Kidney (tissue), 13 donors: ENCODE measurements at regions not wholly inside any gene's neighbourhood (a gene's known extent, or its start where the extent isn't known, plus 50 kb on each side); places are given as distances from the start of the nearest gene placed in this dataset.

ENCODE experiments used
- DNase-seq, 5 donors: peaks; one replicate each; pipeline ENCODE4 v3.0.0-alpha.2; 2013 to 2020
- FAIRE-seq: peaks from 2 replicates; lab custom pipeline; 2012; peaks lifted over from hg19 to GRCh38; lab: Jason Lieb, UNC
- H3K27ac ChIP-seq, 2 donors: one replicate each; pipeline ENCODE4 v1.7.0; 2013; ENCODE audit warnings: low read depth in 2 of 2, low read length in 2 of 2, inconsistent platforms in 1 of 2
- H3K27me3 ChIP-seq: one replicate; pipeline ENCODE4 v1.7.1; 2013; ENCODE audit warnings: low read length, inconsistent platforms; ENCODE audit not compliant: control insufficient read depth, insufficient read depth
- H3K36me3 ChIP-seq, 3 donors: one replicate each; pipeline versions ENCODE4 v1.7.0 to v1.7.1; 2013; ENCODE audit warnings: low read length in 3 of 3, control low read depth in 1 of 3, inconsistent platforms in 1 of 3; ENCODE audit not compliant: insufficient read depth in 3 of 3, control insufficient read depth in 2 of 3
- H3K4me1 ChIP-seq, 3 donors: one replicate each; pipeline versions ENCODE4 v1.7.0 to v1.7.1; 2013; ENCODE audit warnings: low read length in 3 of 3, inconsistent platforms in 1 of 3, low read depth in 1 of 3; ENCODE audit not compliant: control insufficient read depth in 2 of 3, insufficient read depth in 2 of 3
- H3K4me3 ChIP-seq, 3 donors: one replicate each; pipeline versions ENCODE4 v1.7.0 to v1.8.1; 2013; ENCODE audit warnings: low read length in 3 of 3, control low read depth in 1 of 3, inconsistent platforms in 1 of 3
- H3K9ac ChIP-seq, 3 donors: one replicate each; pipeline versions ENCODE4 v1.7.0 to v1.7.1; 2013; ENCODE audit warnings: low read length in 3 of 3, control low read depth in 1 of 3, inconsistent platforms in 1 of 3
- H3K9me3 ChIP-seq, 3 donors: one replicate each; pipeline versions ENCODE4 v1.7.0 to v1.7.1; 2013; ENCODE audit warnings: low read length in 3 of 3, control low read depth in 1 of 3, inconsistent platforms in 1 of 3; ENCODE audit not compliant: control insufficient read depth in 2 of 3, insufficient read depth in 1 of 3
- intact Hi-C: fragments of 100-400 bp; cut with DNase I; formaldehyde crosslinking; loops from one replicate; pipeline ENCODE4 v1.11.1; 2022
- TF ChIP-seq, protein P1 (sequence below): IDR thresholded peaks from 3 replicates; pipeline ENCODE4 v1.5.1; 2012; ENCODE audit warnings: mild to moderate bottlenecking, moderate library complexity, borderline replicate concordance; ENCODE audit not compliant: insufficient read depth; ENCODE audit errors: extremely low read depth
- donor health status: control.
- donor health status: control.
- donor health status: control.
- donor health status: control.
- donor health status: control.
- donor health status: DM: yes; HTN: yes; CAD: no.
- donor health status: Normal renal cell carcinoma (clear cell type).

DNA sequence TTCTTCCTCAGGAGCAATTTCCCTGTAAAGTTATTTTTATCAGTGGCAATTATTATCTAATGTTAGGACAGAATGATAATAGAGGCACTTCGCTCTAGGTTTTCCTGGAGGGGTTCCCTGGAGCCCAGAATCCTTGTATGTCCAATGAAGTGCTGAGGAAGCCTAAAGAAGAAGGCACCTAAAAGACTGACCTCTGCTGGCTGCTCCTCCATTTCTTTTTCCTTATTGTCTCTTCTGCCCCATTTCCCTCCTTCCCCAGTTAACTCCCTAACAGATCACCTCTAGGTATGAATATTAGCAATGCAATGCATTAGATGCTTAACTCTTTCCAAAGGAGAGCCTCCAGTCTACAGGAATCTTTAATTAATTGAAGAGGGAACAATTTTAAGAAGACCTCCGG lies 985.4 kb downstream of the DIAPH3 start:
- TF ChIP-seq, protein P1, sequence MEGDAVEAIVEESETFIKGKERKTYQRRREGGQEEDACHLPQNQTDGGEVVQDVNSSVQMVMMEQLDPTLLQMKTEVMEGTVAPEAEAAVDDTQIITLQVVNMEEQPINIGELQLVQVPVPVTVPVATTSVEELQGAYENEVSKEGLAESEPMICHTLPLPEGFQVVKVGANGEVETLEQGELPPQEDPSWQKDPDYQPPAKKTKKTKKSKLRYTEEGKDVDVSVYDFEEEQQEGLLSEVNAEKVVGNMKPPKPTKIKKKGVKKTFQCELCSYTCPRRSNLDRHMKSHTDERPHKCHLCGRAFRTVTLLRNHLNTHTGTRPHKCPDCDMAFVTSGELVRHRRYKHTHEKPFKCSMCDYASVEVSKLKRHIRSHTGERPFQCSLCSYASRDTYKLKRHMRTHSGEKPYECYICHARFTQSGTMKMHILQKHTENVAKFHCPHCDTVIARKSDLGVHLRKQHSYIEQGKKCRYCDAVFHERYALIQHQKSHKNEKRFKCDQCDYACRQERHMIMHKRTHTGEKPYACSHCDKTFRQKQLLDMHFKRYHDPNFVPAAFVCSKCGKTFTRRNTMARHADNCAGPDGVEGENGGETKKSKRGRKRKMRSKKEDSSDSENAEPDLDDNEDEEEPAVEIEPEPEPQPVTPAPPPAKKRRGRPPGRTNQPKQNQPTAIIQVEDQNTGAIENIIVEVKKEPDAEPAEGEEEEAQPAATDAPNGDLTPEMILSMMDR, result no peak

GRCh38 chr13:59182241-59182640 lies 981.5 kb downstream of the DIAPH3 start:
- TF ChIP-seq, protein P1, result no peak
- H3K4me3 ChIP-seq, result no peak overlapping the region
- intact Hi-C loops, result no loop called here
- no peak for FAIRE-seq
- H3K27me3 ChIP-seq, result no peaks in the 10 kb centered on the region
- H3K27ac ChIP-seq, result no peak overlapping the region
- no peaks in the 10 kb centered on the region for H3K4me1 ChIP-seq
- no peak overlapping the region for H3K9ac ChIP-seq
- no peaks in the 10 kb centered on the region for H3K36me3 ChIP-seq
- DNase-seq, result peak in 2 of 5 donors; percentile 2 to 7
- H3K9me3 ChIP-seq, result no peaks in the 10 kb centered on the region

More for the DNA sequence above, 985.4 kb downstream of the DIAPH3 start:
- H3K27me3 ChIP-seq, result no peaks in the 10 kb centered on the region
- DNase-seq, result no peak
- no peak overlapping the region for H3K27ac ChIP-seq
- no peaks in the 10 kb centered on the region for H3K9me3 ChIP-seq
- no peaks in the 10 kb centered on the region for H3K4me1 ChIP-seq
- H3K4me3 ChIP-seq, result no peak overlapping the region
- no peak overlapping the region for H3K9ac ChIP-seq
- H3K36me3 ChIP-seq, result no peaks in the 10 kb centered on the region
- FAIRE-seq, result no peak
- intact Hi-C loops, result no loop called here

GRCh38 chr13:59197397-59197796 lies 966.3 kb downstream of the DIAPH3 start:
- Histone ChIP-seq H3K9me3 (no peaks in the 10 kb centered on the region), H3K27ac (no peak overlapping the region), H3K36me3 (no peaks in the 10 kb centered on the region), H3K9ac (no peak overlapping the region), H3K4me3 (no peak overlapping the region), H3K4me1 (no peaks in the 10 kb centered on the region), H3K27me3 (no peaks in the 10 kb centered on the region)
- TF ChIP-seq, protein P1, result no peak
- DNase-seq (no peak), FAIRE-seq (no peak)
- intact Hi-C loops, result no loop called here

- intact Hi-C loops, result no loop called here
Measured at GRCh38 chr13:59201841-59202240, 961.9 kb downstream of the DIAPH3 start.

More at GRCh38 chr13:59201841-59202240, 961.9 kb downstream of the DIAPH3 start:
- H3K9me3 ChIP-seq, result peaks cover 0 to 3% (median 0%) of the 10 kb centered on the region in 3 donors
- TF ChIP-seq, protein P1, result no peak
- H3K27ac ChIP-seq, result no peak overlapping the region
- DNase-seq, result peak in 4 of 5 donors; percentile 30 to 62 (median 44)
- H3K4me1 ChIP-seq, result no peaks in the 10 kb centered on the region
- FAIRE-seq, result no peak
- no peak overlapping the region for H3K9ac ChIP-seq
- no peak overlapping the region for H3K4me3 ChIP-seq
- H3K36me3 ChIP-seq, result no peaks in the 10 kb centered on the region
- no peaks in the 10 kb centered on the region for H3K27me3 ChIP-seq
